Neural progenitor cell (in vitro differentiated cells): ENCODE measurements at regions not wholly inside any gene's neighbourhood (a gene's known extent, or its start where the extent isn't known, plus 50 kb on each side); places are given as distances from the start of the nearest gene placed in this dataset.

Experiments used
- CTCF ChIP-seq: fragments of 200-600 bp; sonication (generic); IDR thresholded peaks from 2 replicates; pipeline ENCODE4 v1.5.1; 2017; ENCODE audit warnings: antibody characterized with exemption, mild to moderate bottlenecking
- EZH2 ChIP-seq: fragments of 200-600 bp; sonication (generic); IDR thresholded peaks from 2 replicates; pipeline ENCODE4 v1.6.1; 2017; ENCODE audit warnings: antibody characterized with exemption, mild to moderate bottlenecking, moderate library complexity
- EZH2phosphoT487 ChIP-seq: fragments of 200-600 bp; sonication (generic); IDR thresholded peaks from 2 replicates; pipeline ENCODE4 v1.6.1; 2017; ENCODE audit warnings: antibody characterized with exemption

- no peak for TF ChIP-seq EZH2
- TF ChIP-seq CTCF: no peak
- no peak for TF ChIP-seq EZH2phosphoT487
Measured at GRCh38 chr6:85252552-85252951, 197.3 kb upstream of the NT5E start.
